Liver (tissue), 8 donors: ENCODE measurements at regions not wholly inside any gene's neighbourhood (a gene's known extent, or its start where the extent isn't known, plus 50 kb on each side); places are given as distances from the start of the nearest gene placed in this dataset.

Experiments used
- DNase-seq: peaks from one replicate; pipeline ENCODE4 v3.0.0-alpha.2; 2017; ENCODE audit warnings: low spot score
- H3K27ac ChIP-seq, 2 donors: one replicate each; pipeline ENCODE4 v1.7.0; 2013; ENCODE audit warnings: inconsistent platforms in 2 of 2, low read length in 2 of 2, control low read depth in 1 of 2, low read depth in 1 of 2, mild to moderate bottlenecking in 1 of 2
- H3K27me3 ChIP-seq, 4 donors: one replicate each; pipeline versions ENCODE4 v1.6.1 to v1.7.0; 2013; ENCODE audit warnings: low read length in 3 of 4, inconsistent platforms in 1 of 4, mild to moderate bottlenecking in 1 of 4, moderate library complexity in 1 of 4; ENCODE audit not compliant: control insufficient read depth in 4 of 4, insufficient read depth in 4 of 4
- H3K36me3 ChIP-seq, 4 donors: one replicate each; pipeline versions ENCODE4 v1.6.1 to v1.7.0; 2013; ENCODE audit warnings: low read length in 3 of 4, mild to moderate bottlenecking in 3 of 4, low read depth in 1 of 4, moderate library complexity in 1 of 4; ENCODE audit not compliant: control insufficient read depth in 4 of 4, insufficient read depth in 3 of 4
- H3K4me1 ChIP-seq, 4 donors: one replicate each; pipeline versions ENCODE4 v1.6.1 to v1.7.0; 2013; ENCODE audit warnings: low read length in 3 of 4, mild to moderate bottlenecking in 3 of 4, moderate library complexity in 1 of 4; ENCODE audit not compliant: control insufficient read depth in 4 of 4, insufficient read depth in 4 of 4
- H3K4me3 ChIP-seq, 3 donors: one replicate each; pipeline versions ENCODE4 v1.6.1 to v1.7.0; 2013; ENCODE audit warnings: low read length in 3 of 3, control low read depth in 1 of 3, low read depth in 1 of 3, mild to moderate bottlenecking in 1 of 3
- H3K9ac ChIP-seq, 2 donors: one replicate each; pipeline ENCODE4 v1.7.0; 2013; ENCODE audit warnings: low read length in 2 of 2, mild to moderate bottlenecking in 2 of 2, moderate library complexity in 2 of 2, control low read depth in 1 of 2, low read depth in 1 of 2
- H3K9me3 ChIP-seq, 4 donors: one replicate each; pipeline versions ENCODE4 v1.6.1 to v1.7.0; 2013; ENCODE audit warnings: low read length in 3 of 4; ENCODE audit not compliant: control insufficient read depth in 4 of 4
- EGR1 ChIP-seq, 2 donors: IDR thresholded peaks; 2 replicates each; pipeline ENCODE4 v1.6.1; 2016 to 2018; ENCODE audit warnings: antibody characterized with exemption in 2 of 2, low read depth in 2 of 2
- FOXA1 ChIP-seq: IDR thresholded peaks from 2 replicates; pipeline ENCODE4 v1.6.1; 2016; ENCODE audit warnings: antibody characterized with exemption
- FOXA2 ChIP-seq: IDR thresholded peaks from 2 replicates; pipeline ENCODE4 v1.6.1; 2016; ENCODE audit warnings: antibody characterized with exemption
- GABPA ChIP-seq, 2 donors: IDR thresholded peaks in 1 of 2; conservative IDR thresholded peaks in 1 of 2; 2 replicates each; pipeline ENCODE4 v1.6.1; 2016; ENCODE audit warnings: antibody characterized with exemption in 2 of 2, mild to moderate bottlenecking in 1 of 2, moderate library complexity in 1 of 2
- HNF4A ChIP-seq, 2 donors: conservative IDR thresholded peaks; 2 replicates each; pipeline ENCODE4 v1.6.1; 2016; ENCODE audit warnings: antibody characterized with exemption in 2 of 2, mild to moderate bottlenecking in 2 of 2
- HNF4G ChIP-seq: IDR thresholded peaks from 2 replicates; pipeline ENCODE4 v1.6.1; 2016; ENCODE audit warnings: antibody characterized with exemption
- NR2F2 ChIP-seq: IDR thresholded peaks from 2 replicates; pipeline ENCODE4 v1.6.1; 2016; ENCODE audit warnings: antibody characterized with exemption
- RAD21 ChIP-seq, 2 donors: IDR thresholded peaks; 2 replicates each; pipeline ENCODE4 v1.6.1; 2016; ENCODE audit warnings: antibody characterized with exemption in 2 of 2, mild to moderate bottlenecking in 2 of 2
- RXRA ChIP-seq, 2 donors: IDR thresholded peaks; 2 replicates each; pipeline ENCODE4 v1.6.1; 2017 to 2018; ENCODE audit warnings: antibody characterized with exemption in 2 of 2, mild to moderate bottlenecking in 1 of 2
- TAF1 ChIP-seq: conservative IDR thresholded peaks from 2 replicates; pipeline ENCODE4 v1.6.1; 2016; ENCODE audit warnings: antibody characterized with exemption, mild to moderate bottlenecking
- YY1 ChIP-seq: IDR thresholded peaks from 2 replicates; pipeline ENCODE4 v1.6.1; 2016; ENCODE audit warnings: antibody characterized with exemption, mild to moderate bottlenecking
- WGBS: extraction: QIAGEN DNeasy Blood & Tissue Kit; methylation state at CpG from one replicate; pipeline ENCODE4 v1.1.7; 2013; 5-methylcytosine and 5-hydroxymethylcytosine counted together
- TF ChIP-seq, protein P1 (sequence below): fragments of 150-350 bp; IDR thresholded peaks from 2 replicates; pipeline ENCODE4 v1.5.1; 2017; ENCODE audit warnings: improper control_type of control experiment, low read depth, low read length; ENCODE audit not compliant: missing input control
- TF ChIP-seq, protein P2 (sequence below): IDR thresholded peaks from 2 replicates; pipeline ENCODE4 v1.6.1; 2016; ENCODE audit warnings: antibody characterized with exemption
- TF ChIP-seq, protein P3 (sequence below): IDR thresholded peaks from 2 replicates; pipeline ENCODE4 v1.6.1; 2016; ENCODE audit warnings: antibody characterized with exemption, mild to moderate bottlenecking
- TF ChIP-seq, protein P4 (sequence below): IDR thresholded peaks from 2 replicates; pipeline ENCODE4 v1.6.1; 2016; ENCODE audit warnings: antibody characterized with exemption
- donor health status: healthy.
- donor health status: healthy.
- donor health status: healthy.
- donor health status: healthy.
- donor health status: healthy.

DNA sequence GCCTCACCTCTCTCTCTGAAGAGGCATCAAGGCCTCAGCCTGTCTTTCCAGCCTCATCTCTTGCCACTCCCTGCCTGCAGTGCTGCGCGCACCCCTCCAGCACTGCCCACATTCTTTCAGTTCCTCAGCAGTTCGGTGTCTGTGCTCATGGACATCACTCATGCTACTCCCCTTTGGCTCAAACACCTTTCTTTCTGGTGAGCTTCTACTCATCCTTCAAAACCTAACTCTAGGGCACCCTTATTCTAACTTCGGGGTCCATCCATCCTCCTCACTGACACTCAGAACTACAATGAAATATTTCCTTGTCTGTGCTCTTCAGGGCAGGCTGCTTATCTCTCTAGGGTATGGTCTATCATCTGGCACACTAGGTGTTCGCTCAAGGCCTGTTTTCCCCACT, 169.9 kb upstream of the BMPER start (continued):
- TF ChIP-seq, protein P1, sequence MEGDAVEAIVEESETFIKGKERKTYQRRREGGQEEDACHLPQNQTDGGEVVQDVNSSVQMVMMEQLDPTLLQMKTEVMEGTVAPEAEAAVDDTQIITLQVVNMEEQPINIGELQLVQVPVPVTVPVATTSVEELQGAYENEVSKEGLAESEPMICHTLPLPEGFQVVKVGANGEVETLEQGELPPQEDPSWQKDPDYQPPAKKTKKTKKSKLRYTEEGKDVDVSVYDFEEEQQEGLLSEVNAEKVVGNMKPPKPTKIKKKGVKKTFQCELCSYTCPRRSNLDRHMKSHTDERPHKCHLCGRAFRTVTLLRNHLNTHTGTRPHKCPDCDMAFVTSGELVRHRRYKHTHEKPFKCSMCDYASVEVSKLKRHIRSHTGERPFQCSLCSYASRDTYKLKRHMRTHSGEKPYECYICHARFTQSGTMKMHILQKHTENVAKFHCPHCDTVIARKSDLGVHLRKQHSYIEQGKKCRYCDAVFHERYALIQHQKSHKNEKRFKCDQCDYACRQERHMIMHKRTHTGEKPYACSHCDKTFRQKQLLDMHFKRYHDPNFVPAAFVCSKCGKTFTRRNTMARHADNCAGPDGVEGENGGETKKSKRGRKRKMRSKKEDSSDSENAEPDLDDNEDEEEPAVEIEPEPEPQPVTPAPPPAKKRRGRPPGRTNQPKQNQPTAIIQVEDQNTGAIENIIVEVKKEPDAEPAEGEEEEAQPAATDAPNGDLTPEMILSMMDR = no peak

DNA sequence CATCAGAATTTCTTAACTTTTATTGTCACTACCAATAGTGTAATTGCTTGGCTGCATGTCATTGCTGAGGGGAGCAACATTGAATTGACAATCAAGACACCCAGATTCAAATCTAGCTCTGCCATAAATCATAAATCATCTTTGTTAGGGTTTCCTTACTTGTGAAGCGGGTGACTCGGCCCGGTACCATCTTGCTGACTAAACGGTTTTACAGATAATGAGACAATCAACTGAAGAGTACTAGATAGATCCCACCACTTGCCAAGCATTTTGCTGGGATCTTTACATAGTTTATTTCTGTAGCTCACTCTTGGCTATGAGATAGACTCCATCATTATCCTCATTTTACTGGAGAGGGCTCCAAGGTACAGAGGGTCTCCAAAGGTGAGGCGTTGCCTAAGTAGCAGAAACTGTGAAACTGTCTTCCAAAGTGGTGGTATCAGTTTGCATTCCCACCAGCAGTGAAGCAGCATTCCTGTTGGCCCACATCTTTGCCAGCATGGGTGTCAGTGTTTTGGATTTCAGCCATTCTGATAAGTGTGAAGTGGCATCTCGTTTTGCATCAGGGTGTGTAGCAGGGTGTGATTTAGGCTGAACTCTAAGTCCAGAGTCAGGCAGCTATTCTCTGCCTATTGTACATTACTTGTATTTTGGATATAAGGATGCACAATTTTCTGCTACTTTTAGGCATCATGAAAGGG, 168.7 kb upstream of the BMPER start:
- DNase-seq = no peak
- Histone ChIP-seq H3K4me1 (no peaks in the 10 kb centered on the region), H3K4me3 (no peak overlapping the region), H3K9ac (no peak overlapping the region), H3K9me3 (no peaks in the 10 kb centered on the region), H3K27ac (no peak overlapping the region), H3K36me3 (no peaks in the 10 kb centered on the region), H3K27me3 (no peaks in the 10 kb centered on the region)
- TF ChIP-seq, protein P2, sequence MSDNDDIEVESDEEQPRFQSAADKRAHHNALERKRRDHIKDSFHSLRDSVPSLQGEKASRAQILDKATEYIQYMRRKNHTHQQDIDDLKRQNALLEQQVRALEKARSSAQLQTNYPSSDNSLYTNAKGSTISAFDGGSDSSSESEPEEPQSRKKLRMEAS = no peak
- TF ChIP-seq FOXA1 (no peak), TAF1 (no peak), RAD21 (IDR thresholded peaks at IDR 0.05) (no peak), FOXA2 (no peak), NR2F2 (no peak), HNF4G (no peak), YY1 (no peak), RXRA (IDR thresholded peaks at IDR 0.05) (no peak)
- TF ChIP-seq, protein P3, sequence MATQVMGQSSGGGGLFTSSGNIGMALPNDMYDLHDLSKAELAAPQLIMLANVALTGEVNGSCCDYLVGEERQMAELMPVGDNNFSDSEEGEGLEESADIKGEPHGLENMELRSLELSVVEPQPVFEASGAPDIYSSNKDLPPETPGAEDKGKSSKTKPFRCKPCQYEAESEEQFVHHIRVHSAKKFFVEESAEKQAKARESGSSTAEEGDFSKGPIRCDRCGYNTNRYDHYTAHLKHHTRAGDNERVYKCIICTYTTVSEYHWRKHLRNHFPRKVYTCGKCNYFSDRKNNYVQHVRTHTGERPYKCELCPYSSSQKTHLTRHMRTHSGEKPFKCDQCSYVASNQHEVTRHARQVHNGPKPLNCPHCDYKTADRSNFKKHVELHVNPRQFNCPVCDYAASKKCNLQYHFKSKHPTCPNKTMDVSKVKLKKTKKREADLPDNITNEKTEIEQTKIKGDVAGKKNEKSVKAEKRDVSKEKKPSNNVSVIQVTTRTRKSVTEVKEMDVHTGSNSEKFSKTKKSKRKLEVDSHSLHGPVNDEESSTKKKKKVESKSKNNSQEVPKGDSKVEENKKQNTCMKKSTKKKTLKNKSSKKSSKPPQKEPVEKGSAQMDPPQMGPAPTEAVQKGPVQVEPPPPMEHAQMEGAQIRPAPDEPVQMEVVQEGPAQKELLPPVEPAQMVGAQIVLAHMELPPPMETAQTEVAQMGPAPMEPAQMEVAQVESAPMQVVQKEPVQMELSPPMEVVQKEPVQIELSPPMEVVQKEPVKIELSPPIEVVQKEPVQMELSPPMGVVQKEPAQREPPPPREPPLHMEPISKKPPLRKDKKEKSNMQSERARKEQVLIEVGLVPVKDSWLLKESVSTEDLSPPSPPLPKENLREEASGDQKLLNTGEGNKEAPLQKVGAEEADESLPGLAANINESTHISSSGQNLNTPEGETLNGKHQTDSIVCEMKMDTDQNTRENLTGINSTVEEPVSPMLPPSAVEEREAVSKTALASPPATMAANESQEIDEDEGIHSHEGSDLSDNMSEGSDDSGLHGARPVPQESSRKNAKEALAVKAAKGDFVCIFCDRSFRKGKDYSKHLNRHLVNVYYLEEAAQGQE = no peak
- TF ChIP-seq, protein P4, sequence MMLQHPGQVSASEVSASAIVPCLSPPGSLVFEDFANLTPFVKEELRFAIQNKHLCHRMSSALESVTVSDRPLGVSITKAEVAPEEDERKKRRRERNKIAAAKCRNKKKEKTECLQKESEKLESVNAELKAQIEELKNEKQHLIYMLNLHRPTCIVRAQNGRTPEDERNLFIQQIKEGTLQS = no peak
- WGBS = 78% methylated on average over 6 of the region's 6 CpGs

DNA sequence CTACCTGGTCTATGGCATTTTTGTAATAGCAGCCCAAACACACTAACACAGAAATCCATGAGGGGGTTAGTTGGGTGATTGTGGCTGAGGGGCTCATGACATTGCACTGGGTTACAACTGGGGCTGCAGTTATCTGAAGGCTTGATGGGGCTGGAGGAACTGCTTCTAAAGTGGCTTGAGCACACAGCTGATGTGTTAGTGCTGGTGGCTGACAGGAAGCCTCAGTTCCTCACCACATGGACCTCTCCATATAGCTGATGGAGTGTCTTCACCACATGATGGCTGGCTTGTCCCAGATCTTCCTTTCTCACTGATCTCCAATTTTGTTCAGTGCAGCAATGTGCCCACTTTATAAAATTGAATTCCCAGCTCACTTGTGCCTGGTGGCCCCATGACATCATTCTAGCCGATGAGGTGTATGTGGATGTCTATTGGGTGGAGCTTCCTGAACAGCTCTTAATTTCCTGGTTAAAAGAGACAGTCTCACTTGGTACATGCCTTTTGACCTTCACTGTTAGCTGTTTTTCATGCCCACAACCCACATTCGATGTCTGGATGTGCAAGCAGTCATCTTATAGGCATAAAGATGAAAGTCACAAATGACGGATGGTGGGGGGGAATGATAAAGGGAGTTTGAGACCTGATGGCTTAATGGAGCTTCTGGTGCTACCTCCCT, 166.9 kb upstream of the BMPER start:
- Histone ChIP-seq H3K27me3 (no peaks in the 10 kb centered on the region), H3K9ac (no peak overlapping the region), H3K36me3 (no peaks in the 10 kb centered on the region), H3K27ac (no peak overlapping the region), H3K4me3 (no peak overlapping the region), H3K4me1 (no peaks in the 10 kb centered on the region), H3K9me3 (no peaks in the 10 kb centered on the region)
- WGBS = 92% methylated on average over 3 of the region's 3 CpGs
- DNase-seq = no peak
- TF ChIP-seq EGR1 (IDR thresholded peaks at IDR 0.05; ENCODE audit: low read depth in 2 of 2) = no peak
- no peak for TF ChIP-seq GABPA (IDR thresholded peaks at IDR 0.05 in 1 of 2, conservative IDR thresholded peaks at IDR 0.05 in 1 of 2)
- TF ChIP-seq, protein P4 = no peak
- TF ChIP-seq HNF4A (conservative IDR thresholded peaks at IDR 0.05) = no peak
- TF ChIP-seq, protein P1 = no peak
- TF ChIP-seq HNF4G = no peak
- no peak for TF ChIP-seq YY1
- no peak for TF ChIP-seq FOXA1
- TF ChIP-seq TAF1 = no peak
- TF ChIP-seq NR2F2 = no peak
